HG02870 (cell line): ENCODE measurements at regions not wholly inside any gene's neighbourhood (a gene's known extent, or its start where the extent isn't known, plus 50 kb on each side); places are given as distances from the start of the nearest gene placed in this dataset.

Experiments
- ATAC-seq: cut with Tn5 transposase; IDR thresholded peaks from one replicate; pipeline ENCODE4 v1.9.1; 2021; ENCODE audit warnings: mild to moderate bottlenecking, moderate library complexity; ENCODE audit not compliant: unreplicated experiment

DNA sequence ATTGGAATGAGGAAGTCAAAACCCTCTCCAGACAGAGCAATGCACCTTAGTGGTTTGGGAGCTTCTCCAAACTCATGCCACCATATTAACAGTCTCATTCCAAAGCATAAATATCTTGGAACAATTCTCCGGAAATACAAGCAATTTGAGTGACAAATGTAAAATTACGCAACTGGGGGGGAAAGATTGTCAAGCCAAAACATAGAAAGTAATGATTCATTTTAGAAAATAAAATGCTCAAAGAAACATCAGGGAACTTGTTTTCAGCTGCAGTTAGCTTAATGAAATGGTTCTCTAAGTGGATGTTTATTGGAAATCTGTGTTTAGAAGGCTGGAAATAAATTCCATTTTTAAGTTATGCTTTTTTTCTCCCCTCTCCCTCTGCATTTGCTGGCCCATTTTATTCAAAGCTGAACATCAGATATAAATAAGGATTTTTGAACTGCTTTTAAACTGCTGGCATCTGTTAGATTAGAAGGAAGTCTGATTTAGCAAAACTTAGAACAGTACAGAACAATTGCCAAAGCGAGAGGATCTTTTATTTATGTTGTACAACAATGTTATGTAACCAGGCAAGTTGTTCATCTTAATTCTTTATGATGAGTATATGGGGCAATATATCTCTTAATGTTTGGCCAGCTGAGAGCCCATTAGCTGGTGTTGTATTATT lies 551.9 kb downstream of the PRELID2 start:
- no peak for ATAC-seq

- ATAC-seq: no peak
These were observed 554.3 kb downstream of the PRELID2 start for GRCh38 chr5:145280806-145281205.

DNA sequence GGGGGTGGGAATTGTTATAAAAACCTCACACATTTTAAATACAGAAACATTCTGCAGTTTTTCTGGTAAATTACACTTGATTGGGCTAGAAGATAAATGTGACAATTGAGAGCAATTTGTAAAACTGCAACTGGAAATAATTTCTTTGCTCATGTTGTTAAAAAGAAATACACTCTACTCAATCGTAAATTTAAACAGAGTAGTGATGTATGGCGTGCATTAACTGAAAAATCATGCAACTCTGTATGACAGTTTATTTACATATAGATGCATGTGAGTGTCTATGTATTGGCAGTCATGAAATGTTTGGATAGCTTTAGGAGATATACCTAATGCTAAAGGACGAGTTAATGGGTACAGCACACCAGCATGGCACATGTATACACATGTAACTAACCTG lies 554.9 kb downstream of the PRELID2 start:
- ATAC-seq: no peak

DNA sequence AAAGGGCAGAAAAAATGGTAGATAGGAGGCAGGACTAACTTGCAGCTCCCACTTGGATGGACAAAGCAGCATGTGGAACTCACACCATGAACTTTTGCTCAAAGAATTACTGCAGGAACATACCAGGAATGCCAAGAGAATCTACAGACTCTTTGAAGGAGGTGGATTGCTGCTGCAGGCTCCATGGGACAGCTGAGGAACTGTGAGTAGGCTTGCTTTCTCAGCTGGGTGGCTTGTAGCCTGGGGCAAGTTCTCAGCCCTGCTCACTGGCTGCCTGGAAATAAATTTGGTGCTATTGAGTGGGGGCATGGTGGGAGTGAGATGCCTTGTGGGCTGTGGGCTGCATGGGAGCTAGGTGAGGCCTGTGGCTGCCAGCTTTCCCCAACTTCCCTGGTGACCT lies 574.5 kb downstream of the PRELID2 start:
- no peak for ATAC-seq

GRCh38 chr5:145247745-145248040 lies 587.4 kb downstream of the PRELID2 start:
- no peak for ATAC-seq

- no peak for ATAC-seq
These were observed 588.0 kb downstream of the PRELID2 start for GRCh38 chr5:145246961-145247744.

- no peak for ATAC-seq
These were observed 588.8 kb downstream of the PRELID2 start for GRCh38 chr5:145246379-145246778.

DNA sequence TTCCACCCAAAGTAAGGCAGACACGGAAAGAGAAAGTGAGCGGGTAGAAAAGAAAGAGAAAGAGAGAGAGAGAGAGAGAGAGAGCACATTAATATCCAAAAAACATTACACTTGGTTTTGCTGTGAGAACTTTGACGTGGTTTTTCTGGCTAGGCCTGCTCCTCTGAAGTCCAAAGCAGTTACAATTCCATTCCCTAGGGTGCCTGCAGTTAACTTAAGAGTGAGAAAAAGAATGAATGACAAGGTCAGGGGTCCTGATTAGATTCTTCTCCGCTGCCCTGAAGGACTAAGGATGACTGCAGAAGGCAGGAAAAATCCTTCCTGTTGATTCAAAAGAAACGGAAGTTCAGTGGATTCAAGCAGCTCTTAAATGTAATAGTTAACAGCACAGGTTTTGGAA lies 589.8 kb downstream of the PRELID2 start:
- no peak for ATAC-seq

DNA sequence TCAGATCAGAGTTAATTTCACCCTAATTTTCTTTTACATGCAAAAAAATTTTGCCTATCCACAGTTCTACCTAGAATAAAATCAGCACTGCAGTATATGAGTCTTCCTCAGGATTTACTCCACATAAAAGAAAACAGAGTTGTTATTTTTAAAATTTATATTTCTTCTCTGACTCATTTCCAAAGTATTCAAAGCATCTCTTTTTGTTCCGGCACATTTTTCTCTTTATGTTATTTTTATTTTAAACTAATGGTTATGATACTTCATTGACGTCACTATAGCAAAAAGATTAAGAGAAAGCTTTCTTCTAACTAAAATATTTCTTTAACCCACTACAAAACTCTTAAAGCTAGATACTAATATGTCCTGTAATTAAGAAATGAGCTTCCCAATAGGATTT lies 590.4 kb downstream of the PRELID2 start:
- no peak for ATAC-seq

GRCh38 chr5:145244251-145244650 lies 590.9 kb downstream of the PRELID2 start:
- no peak for ATAC-seq

GRCh38 chr5:145243016-145243415 lies 592.1 kb downstream of the PRELID2 start:
- no peak for ATAC-seq

DNA sequence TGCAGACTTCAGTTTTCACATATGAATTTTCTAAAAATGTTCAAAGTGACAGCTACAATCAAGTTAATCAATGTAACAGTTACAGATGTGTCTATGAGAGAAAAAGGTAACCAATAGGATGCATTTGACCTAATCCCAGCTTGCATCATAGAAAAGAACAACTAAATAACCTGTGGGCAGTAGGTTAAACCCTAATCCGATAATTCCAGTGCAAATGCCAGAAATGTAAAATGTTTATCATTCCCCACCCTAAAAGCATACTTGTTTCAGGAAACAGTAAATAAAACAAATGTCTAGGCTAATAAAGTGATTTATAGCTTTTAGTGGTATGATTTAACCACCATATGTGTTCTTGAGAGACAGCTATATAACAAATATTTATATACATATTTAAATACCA lies 592.6 kb downstream of the PRELID2 start:
- no peak for ATAC-seq

- ATAC-seq: peak; percentile 72
These were observed 597.3 kb downstream of the PRELID2 start for GRCh38 chr5:145237843-145238242.

- ATAC-seq: no peak
These were observed 598.2 kb downstream of the PRELID2 start for GRCh38 chr5:145236983-145237382.

DNA sequence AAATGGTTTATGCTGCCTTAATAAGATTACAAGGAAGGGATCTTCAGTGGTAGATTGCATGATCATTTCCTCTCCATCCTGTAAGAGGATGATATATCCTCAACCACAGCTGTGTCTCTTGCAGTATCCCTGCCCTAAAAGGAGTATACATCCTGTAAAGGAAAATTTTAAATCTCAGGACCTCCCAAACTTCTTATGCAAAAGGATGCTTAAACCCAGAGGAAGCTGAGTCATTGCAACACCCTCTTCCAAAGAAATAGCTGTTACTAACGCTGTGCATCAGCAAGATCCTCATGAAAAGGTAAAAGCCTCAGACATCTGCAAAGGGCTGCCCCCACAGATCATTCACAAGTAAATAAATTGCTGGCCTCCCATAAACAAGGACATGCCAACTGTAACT lies 599.0 kb downstream of the PRELID2 start:
- no peak for ATAC-seq

GRCh38 chr5:145233461-145233860 lies 601.7 kb downstream of the PRELID2 start:
- ATAC-seq: no peak

DNA sequence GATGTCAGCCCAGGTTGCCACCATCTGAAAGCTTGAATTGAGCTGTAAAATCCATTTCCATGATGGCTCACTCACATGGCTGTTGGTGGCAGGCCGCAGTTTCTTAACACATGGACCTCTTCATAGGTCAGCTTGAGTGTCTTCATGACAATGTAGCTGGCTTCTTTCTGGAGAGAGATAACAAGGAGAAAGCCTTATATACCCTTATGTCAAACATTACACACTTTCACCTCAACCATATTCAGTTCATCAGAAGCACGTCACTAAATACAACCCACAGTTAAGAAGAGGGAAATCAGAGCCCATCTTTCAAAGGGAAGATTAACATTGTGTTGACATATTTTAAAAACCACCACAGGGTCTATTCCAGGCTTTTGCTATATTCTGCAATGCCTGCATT lies 604.4 kb downstream of the PRELID2 start:
- no peak for ATAC-seq

DNA sequence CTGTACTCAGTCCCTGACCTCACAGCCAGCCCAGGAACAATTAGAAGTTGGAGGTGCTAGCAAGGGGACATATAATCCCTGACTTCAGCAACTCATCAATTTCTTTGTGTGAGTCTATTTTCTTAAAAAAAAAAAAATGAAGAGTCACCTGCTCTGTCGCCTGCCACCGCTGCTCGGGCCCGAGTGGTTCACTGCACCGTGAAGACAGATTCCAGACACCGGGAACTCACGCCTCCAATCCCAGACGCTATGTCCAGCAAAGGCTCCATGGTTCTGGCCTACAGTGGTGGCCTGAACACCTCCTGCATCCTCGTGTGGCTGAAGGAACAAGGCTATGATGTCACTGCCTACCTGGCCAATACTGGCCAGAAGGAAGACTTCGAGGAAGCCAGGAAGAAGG lies 606.6 kb downstream of the PRELID2 start:
- ATAC-seq: no peak

DNA sequence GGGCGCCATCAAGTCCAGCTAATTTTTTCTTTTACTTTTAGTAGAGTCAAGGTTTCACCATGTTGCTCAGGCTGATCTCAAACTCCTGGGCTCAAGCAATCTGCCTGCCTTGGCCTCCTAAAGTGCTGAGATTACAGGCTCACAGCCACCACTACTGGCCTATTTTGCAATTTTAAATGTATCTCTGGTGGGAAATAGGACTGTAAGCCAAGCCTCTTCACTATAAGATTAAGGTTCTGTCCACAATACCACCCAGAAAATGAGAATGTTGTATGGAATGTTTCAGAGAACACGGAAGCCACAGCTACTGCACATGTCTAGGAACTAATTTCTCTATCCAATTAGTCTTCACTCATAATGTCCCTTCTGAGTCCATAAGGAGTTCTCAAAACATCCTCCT lies 607.3 kb downstream of the PRELID2 start:
- ATAC-seq: no peak

GRCh38 chr5:145226726-145227125 lies 608.4 kb downstream of the PRELID2 start:
- ATAC-seq: no peak

DNA sequence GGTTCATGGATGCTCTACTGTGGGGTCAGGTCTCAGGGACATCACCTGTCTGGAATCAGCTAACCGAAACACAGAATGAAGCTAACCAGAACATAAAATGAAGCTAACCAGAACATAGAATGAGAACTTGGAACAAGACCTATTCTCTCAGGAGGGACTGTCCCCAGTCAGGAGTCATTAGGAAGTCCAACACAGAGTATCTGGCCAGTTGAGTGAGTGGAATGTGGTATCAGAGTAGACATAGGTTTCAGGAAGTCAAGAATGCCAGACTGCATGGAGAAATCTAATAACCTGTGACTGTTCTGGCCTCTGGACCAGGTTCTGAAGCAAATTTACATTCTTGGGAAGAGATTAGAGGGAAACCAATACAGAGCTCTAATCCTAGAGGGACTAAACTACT lies 609.6 kb downstream of the PRELID2 start:
- no peak for ATAC-seq

DNA sequence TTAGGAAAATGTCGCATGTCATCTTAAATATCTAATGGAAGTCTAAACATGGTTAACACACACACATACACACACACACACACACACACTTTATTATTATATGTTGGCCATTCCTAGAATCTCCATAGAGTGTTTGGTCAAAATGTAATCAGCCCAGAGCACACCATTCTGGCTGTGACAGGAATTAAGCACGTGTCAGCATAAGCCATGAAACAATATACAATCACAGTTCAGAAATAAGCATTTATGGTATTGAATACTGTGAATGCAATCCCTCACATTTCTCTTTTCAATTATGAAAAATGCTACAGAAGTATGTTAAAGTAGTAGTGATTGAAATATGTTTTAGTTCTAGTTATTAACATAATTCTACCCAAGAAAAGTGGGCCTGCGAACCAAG lies 611.6 kb downstream of the PRELID2 start:
- ATAC-seq: no peak

DNA sequence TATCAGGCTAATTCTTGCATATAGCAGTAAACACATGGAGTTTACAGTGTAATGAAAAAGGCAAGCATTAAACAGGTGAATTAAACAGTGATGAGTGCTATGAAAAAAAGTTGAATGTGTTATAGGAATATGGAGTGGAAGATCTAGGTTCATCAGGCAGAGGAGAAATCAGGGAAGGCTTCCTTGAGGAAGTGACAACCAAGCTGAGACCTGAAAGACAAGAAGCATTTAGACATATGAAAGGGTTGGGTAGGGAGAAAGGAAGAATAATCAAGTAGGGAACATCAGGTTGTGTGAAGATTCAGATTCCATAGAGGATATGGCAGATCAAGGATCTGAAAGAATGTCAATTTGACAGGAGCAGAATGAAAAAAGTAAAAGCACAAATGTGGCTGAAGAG lies 612.5 kb downstream of the PRELID2 start:
- ATAC-seq: no peak
